ENCODE measurements at regions not wholly inside any gene's neighbourhood (a gene's known extent, or its start where the extent isn't known, plus 50 kb on each side); places are given as distances from the start of the nearest gene placed in this dataset.

DNA sequence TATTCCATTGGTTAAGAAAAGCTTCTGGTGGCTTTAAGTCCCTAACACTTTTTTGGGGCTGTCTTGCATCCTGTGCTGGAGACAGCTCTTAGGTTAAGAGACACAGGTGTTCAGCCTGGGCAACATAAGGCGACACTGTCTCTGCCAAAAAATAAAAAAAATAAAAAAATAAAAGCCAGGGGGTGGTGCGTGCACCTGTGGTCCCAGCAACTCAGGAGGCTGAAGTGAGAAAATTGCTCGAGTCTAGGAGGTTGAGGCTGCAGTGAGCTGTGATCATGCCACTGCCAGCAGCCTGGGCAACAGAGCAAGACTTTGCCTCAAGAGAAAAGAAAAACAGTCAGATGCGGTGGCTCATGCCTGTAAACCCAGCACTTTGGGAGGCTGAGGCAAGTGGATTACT lies 55.6 kb upstream of the ZMYND8 start:
- TF ChIP-seq EZH2 (IDR thresholded peaks at IDR 0.05; ENCODE audit: insufficient read depth, low read length), result no peak
- TF ChIP-seq, protein P1, sequence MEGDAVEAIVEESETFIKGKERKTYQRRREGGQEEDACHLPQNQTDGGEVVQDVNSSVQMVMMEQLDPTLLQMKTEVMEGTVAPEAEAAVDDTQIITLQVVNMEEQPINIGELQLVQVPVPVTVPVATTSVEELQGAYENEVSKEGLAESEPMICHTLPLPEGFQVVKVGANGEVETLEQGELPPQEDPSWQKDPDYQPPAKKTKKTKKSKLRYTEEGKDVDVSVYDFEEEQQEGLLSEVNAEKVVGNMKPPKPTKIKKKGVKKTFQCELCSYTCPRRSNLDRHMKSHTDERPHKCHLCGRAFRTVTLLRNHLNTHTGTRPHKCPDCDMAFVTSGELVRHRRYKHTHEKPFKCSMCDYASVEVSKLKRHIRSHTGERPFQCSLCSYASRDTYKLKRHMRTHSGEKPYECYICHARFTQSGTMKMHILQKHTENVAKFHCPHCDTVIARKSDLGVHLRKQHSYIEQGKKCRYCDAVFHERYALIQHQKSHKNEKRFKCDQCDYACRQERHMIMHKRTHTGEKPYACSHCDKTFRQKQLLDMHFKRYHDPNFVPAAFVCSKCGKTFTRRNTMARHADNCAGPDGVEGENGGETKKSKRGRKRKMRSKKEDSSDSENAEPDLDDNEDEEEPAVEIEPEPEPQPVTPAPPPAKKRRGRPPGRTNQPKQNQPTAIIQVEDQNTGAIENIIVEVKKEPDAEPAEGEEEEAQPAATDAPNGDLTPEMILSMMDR (IDR thresholded peaks at IDR 0.05; ENCODE audit: insufficient read depth, low read depth, low read length), result no peak

All from astrocyte (in vitro differentiated cells and primary cell).